ENCODE measurements at regions not wholly inside any gene's neighbourhood (a gene's known extent, or its start where the extent isn't known, plus 50 kb on each side); places are given as distances from the start of the nearest gene placed in this dataset.

GRCh38 chr6:19303383-19303782 lies 533.8 kb upstream of the ID4 start:
- TF ChIP-seq CTCF (IDR thresholded peaks at IDR 0.05; ENCODE audit: low read depth, low read length) (no peak), POLR2A (IDR thresholded peaks at IDR 0.05; ENCODE audit: extremely low read depth, insufficient read length) (no peak)
